Kidney (tissue), 13 donors: ENCODE measurements at regions not wholly inside any gene's neighbourhood (a gene's known extent, or its start where the extent isn't known, plus 50 kb on each side); places are given as distances from the start of the nearest gene placed in this dataset.

Experiments used
- DNase-seq, 5 donors: peaks; one replicate each; pipeline ENCODE4 v3.0.0-alpha.2; 2013 to 2020
- FAIRE-seq: peaks from 2 replicates; lab custom pipeline; 2012; peaks lifted over from hg19 to GRCh38; lab: Jason Lieb, UNC
- H3K27ac ChIP-seq, 2 donors: one replicate each; pipeline ENCODE4 v1.7.0; 2013; ENCODE audit warnings: low read depth in 2 of 2, low read length in 2 of 2, inconsistent platforms in 1 of 2
- H3K27me3 ChIP-seq: one replicate; pipeline ENCODE4 v1.7.1; 2013; ENCODE audit warnings: low read length, inconsistent platforms; ENCODE audit not compliant: control insufficient read depth, insufficient read depth
- H3K36me3 ChIP-seq, 3 donors: one replicate each; pipeline versions ENCODE4 v1.7.0 to v1.7.1; 2013; ENCODE audit warnings: low read length in 3 of 3, control low read depth in 1 of 3, inconsistent platforms in 1 of 3; ENCODE audit not compliant: insufficient read depth in 3 of 3, control insufficient read depth in 2 of 3
- H3K4me1 ChIP-seq, 3 donors: one replicate each; pipeline versions ENCODE4 v1.7.0 to v1.7.1; 2013; ENCODE audit warnings: low read length in 3 of 3, inconsistent platforms in 1 of 3, low read depth in 1 of 3; ENCODE audit not compliant: control insufficient read depth in 2 of 3, insufficient read depth in 2 of 3
- H3K4me3 ChIP-seq, 3 donors: one replicate each; pipeline versions ENCODE4 v1.7.0 to v1.8.1; 2013; ENCODE audit warnings: low read length in 3 of 3, control low read depth in 1 of 3, inconsistent platforms in 1 of 3
- H3K9ac ChIP-seq, 3 donors: one replicate each; pipeline versions ENCODE4 v1.7.0 to v1.7.1; 2013; ENCODE audit warnings: low read length in 3 of 3, control low read depth in 1 of 3, inconsistent platforms in 1 of 3
- H3K9me3 ChIP-seq, 3 donors: one replicate each; pipeline versions ENCODE4 v1.7.0 to v1.7.1; 2013; ENCODE audit warnings: low read length in 3 of 3, control low read depth in 1 of 3, inconsistent platforms in 1 of 3; ENCODE audit not compliant: control insufficient read depth in 2 of 3, insufficient read depth in 1 of 3
- CTCF ChIP-seq: IDR thresholded peaks from 3 replicates; pipeline ENCODE4 v1.5.1; 2012; ENCODE audit warnings: mild to moderate bottlenecking, moderate library complexity, borderline replicate concordance; ENCODE audit not compliant: insufficient read depth; ENCODE audit errors: extremely low read depth
- intact Hi-C: fragments of 100-400 bp; cut with DNase I; formaldehyde crosslinking; loops from one replicate; pipeline ENCODE4 v1.11.1; 2022
- donor health status: control.
- donor health status: control.
- donor health status: control.
- donor health status: control.
- donor health status: control.
- donor health status: DM: yes; HTN: yes; CAD: no.
- donor health status: Normal renal cell carcinoma (clear cell type).

GRCh38 chr10:6650586-6650985, 70.5 kb upstream of the PRKCQ start:
- H3K9ac ChIP-seq = no peak overlapping the region
- H3K4me3 ChIP-seq = no peak overlapping the region
- DNase-seq (no peak), FAIRE-seq (no peak)
- no peaks in the 10 kb centered on the region for H3K27me3 ChIP-seq
- no peak overlapping the region for H3K27ac ChIP-seq
- H3K36me3 ChIP-seq = no peaks in the 10 kb centered on the region
- H3K9me3 ChIP-seq = no peaks in the 10 kb centered on the region
- intact Hi-C loops = no loop called here
- peaks cover 0 to 2% (median 0%) of the 10 kb centered on the region in 3 donors for H3K4me1 ChIP-seq
- TF ChIP-seq CTCF = no peak

GRCh38 chr10:6649903-6650302, 69.8 kb upstream of the PRKCQ start:
- no peak for TF ChIP-seq CTCF
- intact Hi-C loops = no loop called here
- Histone ChIP-seq H3K4me1 (peaks cover 0 to 2% (median 0%) of the 10 kb centered on the region in 3 donors), H3K9me3 (no peaks in the 10 kb centered on the region), H3K27me3 (no peaks in the 10 kb centered on the region), H3K36me3 (no peaks in the 10 kb centered on the region), H3K9ac (no peak overlapping the region), H3K4me3 (no peak overlapping the region), H3K27ac (no peak overlapping the region)
- FAIRE-seq (no peak), DNase-seq (peak in 1 of 5 donors; percentile 22)

GRCh38 chr10:6648894-6649720, 69.0 kb upstream of the PRKCQ start:
- no peak for TF ChIP-seq CTCF
- intact Hi-C loops = no loop called here
- DNase-seq = no peak
- H3K9me3 ChIP-seq = no peaks in the 10 kb centered on the region
- H3K27ac ChIP-seq = no peak overlapping the region
- no peak for FAIRE-seq
- no peak overlapping the region for H3K4me3 ChIP-seq
- no peak overlapping the region for H3K9ac ChIP-seq
- H3K36me3 ChIP-seq = no peaks in the 10 kb centered on the region
- no peaks in the 10 kb centered on the region for H3K27me3 ChIP-seq
- H3K4me1 ChIP-seq = peaks cover 0 to 2% (median 0%) of the 10 kb centered on the region in 3 donors
